H9 (cell line): ENCODE measurements at regions not wholly inside any gene's neighbourhood (a gene's known extent, or its start where the extent isn't known, plus 50 kb on each side); places are given as distances from the start of the nearest gene placed in this dataset.

Source experiments
- DNase-seq: peaks from one replicate; pipeline ENCODE4 v3.0.0-alpha.2; 2017
- H2AFZ ChIP-seq: one replicate; pipeline ENCODE4 v1.6.1; 2013; ENCODE audit warnings: mild to moderate bottlenecking, low read length, control low read depth, moderate library complexity
- H2AK5ac ChIP-seq: 2 replicates; pipeline ENCODE4 v1.6.1; 2013; ENCODE audit warnings: low read length, control low read depth, mixed read lengths; ENCODE audit not compliant: insufficient read length
- H2BK120ac ChIP-seq: one replicate; pipeline ENCODE4 v1.6.1; 2013; ENCODE audit warnings: low read depth, mild to moderate bottlenecking, low read length, control low read depth, inconsistent platforms; ENCODE audit not compliant: poor library complexity, severe bottlenecking
- H2BK12ac ChIP-seq: 2 replicates; pipeline ENCODE4 v1.6.1; 2013; ENCODE audit warnings: low read length, control low read depth, mixed read lengths, low read depth; ENCODE audit not compliant: insufficient read length
- H2BK15ac ChIP-seq: 2 replicates; pipeline ENCODE4 v1.6.1; 2013; ENCODE audit warnings: low read depth, low read length, control low read depth
- H2BK20ac ChIP-seq: one replicate; pipeline ENCODE4 v1.6.1; 2013; ENCODE audit warnings: low read depth, mild to moderate bottlenecking, low read length, control low read depth, inconsistent platforms; ENCODE audit not compliant: poor library complexity, severe bottlenecking
- H2BK5ac ChIP-seq: 2 replicates; pipeline ENCODE4 v1.6.1; 2013; ENCODE audit warnings: low read length, control low read depth, mixed read lengths; ENCODE audit not compliant: insufficient read length
- H3K14ac ChIP-seq: 2 replicates; pipeline ENCODE4 v1.6.1; 2013; ENCODE audit warnings: low read length, control low read depth; ENCODE audit not compliant: insufficient read depth
- H3K18ac ChIP-seq: 2 replicates; pipeline ENCODE4 v1.6.1; 2013; ENCODE audit warnings: low read depth, mild to moderate bottlenecking, mixed read lengths, low read length, control low read depth; ENCODE audit not compliant: insufficient read length
- H3K23ac ChIP-seq: 2 replicates; pipeline ENCODE4 v1.6.1; 2013; ENCODE audit warnings: low read length, control low read depth, mixed read lengths, low read depth; ENCODE audit not compliant: insufficient read length
- H3K23me2 ChIP-seq: 2 replicates; pipeline ENCODE4 v1.6.1; 2013; ENCODE audit warnings: low read depth, mild to moderate bottlenecking, mixed read lengths, low read length, control low read depth; ENCODE audit not compliant: insufficient read length, poor library complexity, severe bottlenecking
- H3K27ac ChIP-seq: 2 replicates; pipeline ENCODE4 v1.5.1; 2013; ENCODE audit warnings: low read length, control low read depth, mixed read lengths, low read depth; ENCODE audit not compliant: insufficient read length
- H3K27me3 ChIP-seq: 2 replicates; pipeline ENCODE4 v1.6.1; 2013; ENCODE audit warnings: low read length, control low read depth, inconsistent platforms; ENCODE audit not compliant: insufficient read depth
- H3K4ac ChIP-seq: 2 replicates; pipeline ENCODE4 v1.6.1; 2013; ENCODE audit warnings: low read depth, mild to moderate bottlenecking, control low read depth, inconsistent platforms, low read length, moderate library complexity
- H3K4me1 ChIP-seq: 2 replicates; pipeline ENCODE4 v1.6.1; 2013; ENCODE audit warnings: low read length, control low read depth, inconsistent platforms; ENCODE audit not compliant: insufficient read depth
- H3K4me2 ChIP-seq: 2 replicates; pipeline ENCODE4 v1.6.1; 2013; ENCODE audit warnings: low read length, control low read depth, mixed read lengths; ENCODE audit not compliant: insufficient read length, insufficient read depth
- H3K56ac ChIP-seq: 2 replicates; pipeline ENCODE4 v1.6.1; 2013; ENCODE audit warnings: low read depth, mild to moderate bottlenecking, mixed read lengths, low read length, control low read depth; ENCODE audit not compliant: insufficient read length
- H3K79me1 ChIP-seq: 2 replicates; pipeline ENCODE4 v1.6.1; 2013; ENCODE audit warnings: low read depth, mild to moderate bottlenecking, moderate library complexity, low read length, control low read depth, inconsistent platforms; ENCODE audit not compliant: insufficient read depth, poor library complexity, severe bottlenecking
- H3K79me2 ChIP-seq: 2 replicates; pipeline ENCODE4 v1.6.1; 2013; ENCODE audit warnings: low read length, control low read depth, inconsistent platforms; ENCODE audit not compliant: insufficient read depth
- H3K9ac ChIP-seq: 2 replicates; pipeline ENCODE4 v1.6.1; 2013; ENCODE audit warnings: low read length, control low read depth, mixed read lengths; ENCODE audit not compliant: insufficient read length; ENCODE audit errors: extremely low read depth
- H3K9me3 ChIP-seq: one replicate; pipeline ENCODE4 v1.6.1; 2013; ENCODE audit warnings: low read depth, low read length, inconsistent platforms; ENCODE audit not compliant: control insufficient read depth
- H3T11ph ChIP-seq: one replicate; pipeline ENCODE4 v1.6.1; 2013; ENCODE audit warnings: mild to moderate bottlenecking, low read length, control low read depth, inconsistent platforms
- H4K20me1 ChIP-seq: one replicate; pipeline ENCODE4 v1.6.1; 2013; ENCODE audit not compliant: control insufficient read depth, insufficient read length, insufficient read depth
- H4K5ac ChIP-seq: 2 replicates; pipeline ENCODE4 v1.6.1; 2013; ENCODE audit warnings: low read depth, mild to moderate bottlenecking, mixed read lengths, low read length, control low read depth; ENCODE audit not compliant: insufficient read length
- H4K8ac ChIP-seq: replicated peaks from 2 replicates; pipeline ENCODE4 v1.6.1; 2013; ENCODE audit warnings: low read length, control low read depth, mixed read lengths, low read depth; ENCODE audit not compliant: insufficient read length
- H4K91ac ChIP-seq: 2 replicates; pipeline ENCODE4 v1.6.1; 2013; ENCODE audit warnings: low read depth, mild to moderate bottlenecking, moderate library complexity, mixed read lengths, low read length, control low read depth; ENCODE audit not compliant: insufficient read length
- H3K27ac Mint-ChIP-seq, 3 experiments: 2 replicates in 2 of 3; 3 replicates in 1 of 3; pipeline ENCODE4 v1.8.0; 2020 to 2021; ENCODE audit warnings: mixed read lengths in 3 of 3, mild to moderate bottlenecking in 1 of 3, moderate library complexity in 1 of 3
- H3K27me3 Mint-ChIP-seq: 2 replicates; pipeline ENCODE4 v1.8.0; 2021; ENCODE audit warnings: low read depth, mild to moderate bottlenecking, moderate library complexity, mixed read lengths
- H3K36me3 Mint-ChIP-seq, 3 experiments: 2 replicates in 2 of 3; 3 replicates in 1 of 3; pipeline ENCODE4 v1.8.0; 2020 to 2021; ENCODE audit warnings: low read depth in 3 of 3, mixed read lengths in 3 of 3; ENCODE audit not compliant: insufficient read depth in 1 of 3
- H3K4me1 Mint-ChIP-seq, 2 experiments: 2 replicates each; pipeline ENCODE4 v1.8.0; 2020; ENCODE audit warnings: mixed read lengths in 2 of 2
- H3K4me3 Mint-ChIP-seq, 2 experiments: 2 replicates in 1 of 2; 3 replicates in 1 of 2; pipeline ENCODE4 v1.8.0; 2020 to 2021; ENCODE audit warnings: mild to moderate bottlenecking in 2 of 2, mixed read lengths in 2 of 2, moderate library complexity in 1 of 2
- H3K9me3 Mint-ChIP-seq, 2 experiments: 2 replicates in 1 of 2; 3 replicates in 1 of 2; pipeline ENCODE4 v1.8.0; 2020; ENCODE audit warnings: mild to moderate bottlenecking in 2 of 2, mixed read lengths in 2 of 2, moderate library complexity in 1 of 2
- WGBS: extraction: QIAGEN DNeasy Blood & Tissue Kit; methylation state at CpG from one replicate; pipeline ENCODE4 v1.1.7; 2013; ENCODE audit warnings: missing lambda C conversion rate, low lambda C conversion rate, mixed read lengths; ENCODE audit not compliant: insufficient read length; ENCODE audit errors: extremely low coverage; 5-methylcytosine and 5-hydroxymethylcytosine counted together
- TF ChIP-seq, protein P1 (sequence below): fragments of 200-600 bp; sonication (generic); conservative IDR thresholded peaks from 3 replicates; pipeline ENCODE4 v1.8.0; 2021; ENCODE audit warnings: antibody characterized with exemption, mild to moderate bottlenecking

DNA sequence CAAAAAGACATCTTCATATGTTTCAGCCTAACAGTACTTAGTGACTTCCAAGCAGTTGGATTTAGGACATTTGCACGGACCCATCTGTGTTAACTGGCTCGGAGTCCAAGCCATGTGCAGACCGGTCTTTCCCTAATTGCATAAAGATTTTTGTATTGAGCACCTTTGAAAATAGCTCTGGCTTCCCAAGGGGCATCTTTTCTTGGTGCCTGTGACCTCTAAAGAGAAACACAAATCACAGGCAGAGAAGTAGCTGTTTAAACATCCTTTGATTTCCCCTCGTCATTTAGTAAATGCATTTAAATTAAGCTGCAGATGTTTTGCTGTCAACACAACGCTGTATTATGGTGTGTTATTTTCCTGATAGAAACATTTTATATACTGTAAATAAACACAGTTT is 288.2 kb upstream of the SALL1 start:
- H3K79me1 ChIP-seq: no peaks in the 10 kb centered on the region
- H3T11ph ChIP-seq: no peak overlapping the region
- no peaks in the 10 kb centered on the region for H3K36me3 Mint-ChIP-seq
- H3K4me1 Mint-ChIP-seq: peaks cover 52 to 58% of the 10 kb centered on the region in 2 experiments
- H3K9ac ChIP-seq: no peak overlapping the region
- no peak overlapping the region for H3K18ac ChIP-seq
- H3K27me3 Mint-ChIP-seq: no peaks in the 10 kb centered on the region
- no peak overlapping the region for H3K4ac ChIP-seq
- no peaks in the 10 kb centered on the region for H3K9me3 Mint-ChIP-seq
- no peak overlapping the region for H3K14ac ChIP-seq
- H3K23ac ChIP-seq: no peak overlapping the region
- H4K8ac ChIP-seq: no peak overlapping the region
- no peaks in the 10 kb centered on the region for H4K20me1 ChIP-seq
- no peaks in the 10 kb centered on the region for H3K79me2 ChIP-seq
- H3K27me3 ChIP-seq: no peaks in the 10 kb centered on the region
- H3K4me1 ChIP-seq: peaks cover 8% of the 10 kb centered on the region; the same call in 1 of the 2 replicates
- no peak overlapping the region for H2BK15ac ChIP-seq
- H3K56ac ChIP-seq: no peak overlapping the region
- H2AK5ac ChIP-seq: no peak overlapping the region
- H4K5ac ChIP-seq: no peak overlapping the region
- H3K4me3 Mint-ChIP-seq: no peak overlapping the region
- H3K27ac Mint-ChIP-seq: no peak overlapping the region
- no peak overlapping the region for H2BK120ac ChIP-seq
- H2AFZ ChIP-seq: no peak overlapping the region
- no peak overlapping the region for H3K27ac ChIP-seq
- no peak overlapping the region for H4K91ac ChIP-seq
- no peak for DNase-seq
- no peak overlapping the region for H2BK5ac ChIP-seq
- H2BK12ac ChIP-seq: no peak overlapping the region
- no peaks in the 10 kb centered on the region for H3K9me3 ChIP-seq
- H2BK20ac ChIP-seq: no peak overlapping the region
- no CpG with 5 or more reads among the region's 5 CpGs for WGBS
- no peak overlapping the region for H3K4me2 ChIP-seq
- TF ChIP-seq, protein P1, sequence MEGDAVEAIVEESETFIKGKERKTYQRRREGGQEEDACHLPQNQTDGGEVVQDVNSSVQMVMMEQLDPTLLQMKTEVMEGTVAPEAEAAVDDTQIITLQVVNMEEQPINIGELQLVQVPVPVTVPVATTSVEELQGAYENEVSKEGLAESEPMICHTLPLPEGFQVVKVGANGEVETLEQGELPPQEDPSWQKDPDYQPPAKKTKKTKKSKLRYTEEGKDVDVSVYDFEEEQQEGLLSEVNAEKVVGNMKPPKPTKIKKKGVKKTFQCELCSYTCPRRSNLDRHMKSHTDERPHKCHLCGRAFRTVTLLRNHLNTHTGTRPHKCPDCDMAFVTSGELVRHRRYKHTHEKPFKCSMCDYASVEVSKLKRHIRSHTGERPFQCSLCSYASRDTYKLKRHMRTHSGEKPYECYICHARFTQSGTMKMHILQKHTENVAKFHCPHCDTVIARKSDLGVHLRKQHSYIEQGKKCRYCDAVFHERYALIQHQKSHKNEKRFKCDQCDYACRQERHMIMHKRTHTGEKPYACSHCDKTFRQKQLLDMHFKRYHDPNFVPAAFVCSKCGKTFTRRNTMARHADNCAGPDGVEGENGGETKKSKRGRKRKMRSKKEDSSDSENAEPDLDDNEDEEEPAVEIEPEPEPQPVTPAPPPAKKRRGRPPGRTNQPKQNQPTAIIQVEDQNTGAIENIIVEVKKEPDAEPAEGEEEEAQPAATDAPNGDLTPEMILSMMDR: no peak
- no peaks in the 10 kb centered on the region for H3K23me2 ChIP-seq
